ENCODE measurements at regions not wholly inside any gene's neighbourhood (a gene's known extent, or its start where the extent isn't known, plus 50 kb on each side); places are given as distances from the start of the nearest gene placed in this dataset.

DNA sequence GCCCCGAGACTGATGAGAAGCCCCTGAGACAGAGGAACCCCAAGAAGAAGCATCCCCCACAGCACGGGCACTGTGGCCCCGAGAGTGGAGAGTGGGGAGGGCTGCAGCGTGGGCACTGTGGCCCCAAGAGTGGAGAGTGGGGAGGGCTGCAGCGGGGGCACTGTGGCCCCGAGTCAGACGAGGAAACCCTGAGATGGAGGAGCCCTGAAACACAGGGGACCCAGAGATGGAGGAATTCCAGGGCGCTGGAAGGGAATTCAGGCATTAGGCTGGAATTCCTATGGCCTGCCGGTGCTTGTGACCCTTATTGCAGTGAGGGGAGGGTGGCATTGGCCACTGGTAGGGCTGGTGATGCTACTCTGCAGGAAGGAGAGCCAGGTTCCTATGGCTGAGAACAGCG lies 168.6 kb upstream of the SHH start:
- DNase-seq, result no peak

DNA sequence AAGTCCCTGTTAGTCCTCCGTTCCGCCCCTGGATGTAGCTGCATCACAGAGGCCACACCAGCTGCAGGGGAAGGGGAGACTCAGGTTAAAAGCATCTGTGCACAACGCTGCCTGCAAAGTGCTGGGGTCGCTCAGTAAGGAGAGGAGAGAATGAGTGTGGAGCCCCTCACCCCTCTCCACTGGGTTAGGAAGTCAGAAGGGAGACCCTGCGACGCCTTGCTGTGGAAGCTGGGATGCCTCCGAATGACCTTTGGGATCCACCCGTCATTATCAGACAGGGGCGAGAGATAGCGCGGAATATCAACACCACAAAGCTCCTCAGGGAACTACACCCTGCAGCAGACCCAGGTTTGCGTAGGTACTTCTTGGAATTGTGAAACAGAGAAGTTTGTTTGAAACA lies 167.7 kb upstream of the SHH start:
- no peak for DNase-seq

DNA sequence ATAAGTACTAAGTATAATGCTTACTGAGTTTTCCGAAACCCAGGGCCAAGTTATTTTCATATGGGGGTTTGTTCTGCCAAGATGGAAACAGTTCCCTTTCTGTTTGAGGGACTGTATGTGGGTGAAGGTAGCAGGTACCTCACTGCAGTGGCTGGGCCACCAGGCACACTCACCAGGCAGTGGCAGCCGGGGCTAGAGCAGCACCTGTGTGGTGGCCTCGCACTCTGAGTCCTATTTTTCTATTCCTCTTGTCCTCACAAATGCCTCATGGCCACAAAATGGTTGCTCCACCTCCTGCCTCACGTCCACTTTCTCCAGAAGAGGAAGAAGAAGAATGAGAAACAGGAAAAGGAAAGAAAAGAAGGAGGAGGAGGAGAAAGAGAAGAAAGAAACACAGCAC lies 167.3 kb upstream of the SHH start:
- DNase-seq, result no peak

DNA sequence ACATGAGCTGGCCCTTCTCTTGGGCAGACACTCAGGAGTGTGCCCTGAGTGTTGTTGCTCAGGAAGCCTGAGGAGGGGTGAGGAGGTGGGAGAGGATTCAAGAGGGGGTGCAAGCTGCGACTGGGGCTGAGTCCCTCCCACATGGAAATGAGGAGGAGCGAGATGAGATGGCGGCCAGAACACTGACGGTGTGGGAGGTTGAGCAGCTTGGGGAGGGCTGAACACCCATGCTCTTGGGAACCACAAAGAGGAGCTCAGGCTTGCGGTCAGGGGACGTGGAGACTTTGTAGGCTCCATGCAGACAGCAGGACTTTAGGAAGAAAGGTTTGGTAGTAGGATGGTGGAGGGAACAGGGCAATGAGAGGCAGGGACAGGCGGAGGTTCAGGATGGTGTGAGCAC lies 163.2 kb upstream of the SHH start:
- DNase-seq, result no peak

DNA sequence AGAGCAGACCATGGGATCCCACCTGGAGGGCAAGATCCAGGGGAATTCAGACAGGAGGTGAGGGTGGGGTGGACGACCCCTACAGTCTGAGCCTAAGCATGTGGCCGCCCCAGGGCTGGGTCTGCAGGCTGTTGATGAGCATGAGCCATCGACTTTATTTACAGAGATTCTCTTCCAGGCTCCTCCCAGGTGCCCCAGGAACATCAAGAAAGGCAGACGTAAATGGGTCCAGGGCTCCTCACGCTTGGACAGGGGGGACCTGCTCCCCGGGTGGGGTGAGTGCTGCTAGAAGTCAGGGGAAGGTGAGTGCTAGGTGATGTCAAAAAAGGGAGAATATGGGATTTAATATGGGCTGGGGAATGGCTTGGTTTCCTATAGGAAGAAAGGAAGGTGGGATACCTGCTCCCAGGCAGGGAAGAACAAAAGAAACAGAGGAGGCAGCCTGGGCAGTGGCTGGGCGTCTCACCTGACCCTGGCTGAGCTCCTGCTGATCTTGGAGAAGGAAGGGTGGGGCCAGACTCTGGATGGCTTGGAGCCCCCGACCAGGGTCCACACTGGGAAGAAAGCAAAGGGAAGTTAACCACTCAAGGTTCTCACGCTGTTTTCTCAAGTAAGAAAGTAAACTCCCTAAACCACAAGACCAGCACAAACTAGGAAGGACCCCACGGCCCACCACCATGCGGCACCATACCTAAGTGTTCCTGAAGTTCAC lies 162.1 kb upstream of the SHH start:
- DNase-seq, result no peak

DNA sequence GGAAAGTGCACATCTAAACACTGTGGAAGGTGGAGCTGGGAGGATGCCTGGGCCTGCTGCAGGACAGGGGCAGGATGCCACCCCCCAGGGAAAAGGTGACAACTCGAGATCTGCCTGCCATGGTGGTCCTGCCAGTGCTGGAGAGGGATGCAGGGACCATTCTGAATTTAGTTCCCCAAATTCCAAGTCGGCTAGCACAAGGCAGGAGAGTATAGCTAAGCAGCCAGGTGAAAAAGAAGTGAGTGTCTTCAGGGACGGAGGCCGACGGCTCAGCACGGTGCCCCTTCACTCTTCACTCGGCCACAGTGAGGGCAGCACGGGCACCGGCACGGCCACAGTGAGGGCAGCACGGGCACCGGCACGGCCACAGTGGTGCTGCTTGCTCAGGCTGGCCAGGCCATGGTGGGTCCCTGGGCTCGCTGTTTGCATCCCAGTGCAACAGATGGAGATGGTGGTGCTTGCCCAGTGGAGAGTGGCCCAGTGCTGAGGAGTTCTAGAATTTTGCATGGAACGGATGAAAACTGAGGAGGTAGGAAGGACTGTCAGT lies 161.3 kb upstream of the SHH start:
- DNase-seq, result no peak

DNA sequence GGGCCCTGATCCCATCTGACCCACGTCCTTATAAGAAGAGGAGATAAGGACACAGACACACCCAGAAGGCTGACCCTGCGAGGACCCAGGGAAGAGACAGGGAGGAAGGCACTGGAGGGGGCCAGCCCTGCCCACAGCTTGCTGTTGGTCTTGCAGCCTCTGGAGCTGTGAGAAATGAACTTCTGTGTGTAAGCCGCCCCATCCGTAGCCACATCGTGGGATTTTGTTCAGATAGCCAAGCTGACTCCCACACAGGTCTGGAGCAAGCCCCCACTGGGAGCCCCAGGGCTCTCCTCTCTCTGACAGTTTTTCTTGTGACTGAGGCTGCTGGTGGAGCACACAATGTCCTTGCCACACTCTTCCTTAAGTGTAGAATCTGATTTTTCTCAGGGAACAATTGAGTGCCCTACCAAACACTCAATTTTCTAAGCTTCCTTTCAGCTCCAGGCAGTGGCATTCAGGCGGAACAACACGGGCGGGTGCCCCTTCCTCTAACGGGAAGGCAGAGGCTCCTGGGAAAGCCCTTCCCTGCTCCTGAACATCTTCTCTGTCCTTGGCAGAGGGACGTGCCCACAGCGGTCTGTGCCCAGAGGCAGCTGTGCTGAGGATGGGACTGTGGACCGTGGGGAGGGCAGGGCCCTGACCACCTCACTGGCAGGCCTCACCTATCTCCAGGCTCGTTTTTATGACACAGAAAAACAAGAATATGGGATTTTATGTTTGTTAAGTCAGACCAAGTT lies 160.6 kb upstream of the SHH start:
- DNase-seq, result no peak

DNA sequence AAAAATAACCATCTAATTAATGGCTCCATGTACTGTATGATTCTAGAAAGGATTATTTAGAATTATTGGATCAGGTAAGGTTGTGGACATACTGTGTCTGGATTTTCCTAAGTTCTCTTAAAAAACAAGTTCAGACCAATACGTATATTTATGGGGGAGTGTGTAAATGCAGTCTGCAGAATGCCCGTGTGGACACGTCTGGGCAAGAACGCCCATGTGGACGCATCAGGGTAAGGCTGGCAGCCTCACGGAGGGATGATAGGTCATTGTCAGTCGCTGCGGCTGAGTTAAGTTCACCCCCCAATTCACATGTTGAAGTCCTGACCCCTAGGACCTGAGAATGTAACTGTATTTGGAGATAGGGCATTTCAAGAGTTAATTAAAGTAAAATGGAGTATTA lies 160.0 kb upstream of the SHH start:
- DNase-seq, result no peak

DNA sequence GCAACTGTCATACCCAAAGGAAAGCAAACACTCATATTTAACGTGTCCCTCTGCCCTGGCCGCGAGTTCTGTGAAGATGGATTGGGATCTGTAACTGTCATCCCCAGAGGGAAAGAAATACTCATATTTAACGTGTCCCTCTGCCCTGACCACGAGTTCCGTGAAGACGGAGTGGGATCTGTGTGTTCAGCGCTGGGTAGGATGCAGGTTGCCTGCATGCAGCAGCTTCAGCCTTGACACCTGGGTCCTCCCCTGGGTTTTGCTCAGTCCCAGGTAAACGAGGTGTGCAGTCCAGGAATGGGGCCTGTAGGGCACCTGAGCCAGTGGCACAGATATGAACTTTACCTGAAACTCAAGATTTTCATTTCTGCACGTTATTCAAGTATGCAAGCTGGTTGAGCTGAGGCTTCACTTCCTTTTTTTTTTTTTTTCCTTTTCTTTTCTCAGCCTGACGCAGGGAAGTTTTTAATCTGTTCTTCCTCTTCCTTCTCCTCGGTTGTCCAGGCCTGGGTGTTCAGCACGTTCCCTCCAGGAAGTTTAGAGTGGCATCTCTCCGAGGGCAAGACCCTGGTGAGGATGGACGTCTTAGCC lies 159.0 kb upstream of the SHH start:
- DNase-seq, result no peak

DNA sequence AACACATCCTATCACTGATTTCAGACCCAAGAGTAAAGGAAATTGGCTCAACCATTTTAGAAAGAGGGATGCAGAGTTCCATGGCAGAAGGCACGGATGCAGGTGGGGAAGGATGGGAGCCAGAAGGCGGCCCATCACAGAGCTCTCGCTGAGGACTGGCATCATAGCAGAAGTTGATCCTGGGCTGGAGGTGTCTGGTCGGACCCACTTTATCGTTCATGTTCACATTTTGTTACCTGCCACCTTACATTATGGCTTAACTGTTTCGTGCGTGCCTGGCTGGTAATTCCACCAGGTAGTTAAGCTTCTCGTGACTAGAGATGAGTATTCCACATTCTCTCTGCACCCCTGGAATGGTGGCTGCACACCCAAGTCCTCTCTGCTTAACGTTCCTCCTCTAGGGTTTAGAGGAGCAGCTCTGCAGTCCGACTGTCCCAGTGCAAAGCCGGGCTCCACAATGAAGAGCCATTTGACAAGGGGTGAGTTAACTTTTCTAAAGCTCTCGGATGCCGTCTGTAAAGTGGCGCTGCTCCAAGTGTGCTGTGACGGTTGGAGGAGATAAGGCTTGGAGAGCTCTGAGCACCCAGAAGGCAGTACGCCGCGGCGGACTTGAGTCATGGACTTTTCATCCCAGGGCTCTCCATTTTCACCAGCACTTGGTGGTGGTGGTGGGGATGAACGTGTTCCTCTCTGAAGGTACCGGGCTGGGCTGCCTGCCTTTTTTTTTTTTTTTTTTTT lies 157.1 kb upstream of the SHH start:
- no peak for DNase-seq

DNA sequence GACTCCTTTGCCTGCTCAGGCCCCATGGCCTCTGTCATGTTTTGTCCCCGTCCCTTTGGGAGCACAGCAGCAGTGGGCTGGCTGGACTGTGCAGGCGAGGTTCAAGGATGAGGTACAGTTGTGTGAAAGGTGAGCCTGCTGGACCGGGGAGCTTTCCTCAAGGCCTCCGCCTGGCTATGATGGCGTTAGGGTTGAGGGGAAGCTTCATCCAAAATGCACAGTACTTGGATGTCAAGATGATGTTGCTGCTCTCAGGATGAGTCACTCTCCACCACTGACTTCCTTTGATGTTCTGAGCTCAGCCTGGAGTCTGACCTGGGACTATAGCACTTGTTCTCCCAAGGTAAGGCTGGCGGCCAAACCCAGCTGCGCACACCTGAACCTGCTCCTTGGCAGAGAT lies 152.7 kb upstream of the SHH start:
- no peak for DNase-seq

DNA sequence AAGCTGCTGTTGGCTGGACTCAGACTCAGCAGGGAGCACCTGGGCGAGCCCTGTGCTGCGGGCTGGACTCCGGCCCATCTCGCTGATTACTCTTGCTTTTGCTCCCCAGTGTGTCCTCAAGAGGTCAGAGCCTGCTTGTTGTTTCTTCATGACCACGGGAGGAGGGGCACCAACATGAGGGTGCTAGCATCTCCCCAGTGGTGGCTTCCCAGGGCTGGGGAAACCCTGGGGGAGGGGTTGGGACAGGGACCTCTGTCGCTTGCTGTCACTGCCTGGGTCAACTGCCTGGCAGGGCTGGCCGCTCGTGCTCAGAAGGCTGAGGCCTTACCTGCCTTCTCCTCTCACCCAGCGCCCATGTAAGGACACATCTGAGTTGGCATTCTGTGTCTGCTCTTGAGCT lies 152.3 kb upstream of the SHH start:
- DNase-seq, result no peak

DNA sequence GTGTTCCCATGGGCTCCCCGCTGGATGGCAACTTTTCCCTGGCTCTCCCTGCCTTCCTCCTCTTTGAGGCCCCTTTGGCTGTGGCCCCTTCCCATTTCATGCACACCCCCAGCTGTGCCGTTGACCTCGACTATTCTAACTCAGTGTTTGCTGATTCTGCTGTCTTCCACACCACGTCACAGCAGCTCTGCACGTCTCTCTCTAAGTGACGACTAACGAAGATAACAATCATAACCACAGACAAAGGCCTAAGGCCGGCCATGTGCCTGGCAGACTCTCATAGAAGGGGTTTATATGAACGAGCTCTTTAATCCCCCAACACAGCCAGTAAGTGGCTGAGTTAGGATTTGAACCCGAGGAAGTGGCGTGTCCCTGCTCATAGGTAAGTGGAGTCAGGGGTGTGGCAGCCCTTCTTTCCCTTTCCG lies 151.5 kb upstream of the SHH start:
- DNase-seq, result no peak

DNA sequence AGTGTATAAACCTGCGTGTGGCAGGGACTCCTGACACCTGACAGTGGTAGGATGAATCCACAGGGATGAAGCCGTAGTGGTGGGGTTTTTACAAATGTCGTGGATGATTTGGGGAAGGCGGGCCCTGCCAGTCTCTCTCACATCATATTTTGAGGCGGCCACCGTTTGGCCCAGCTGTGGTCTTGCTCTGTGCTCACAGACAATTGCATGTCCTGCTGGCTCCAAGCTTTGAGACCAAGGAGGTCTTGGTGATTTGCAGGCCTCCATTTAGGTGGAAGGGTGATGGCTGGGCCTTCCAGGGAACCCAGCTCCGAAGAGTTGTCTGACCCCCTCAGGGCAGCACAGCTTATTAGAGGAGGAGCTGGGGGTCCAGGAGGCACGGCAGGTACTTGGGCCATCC lies 151.1 kb upstream of the SHH start:
- no peak for DNase-seq

DNA sequence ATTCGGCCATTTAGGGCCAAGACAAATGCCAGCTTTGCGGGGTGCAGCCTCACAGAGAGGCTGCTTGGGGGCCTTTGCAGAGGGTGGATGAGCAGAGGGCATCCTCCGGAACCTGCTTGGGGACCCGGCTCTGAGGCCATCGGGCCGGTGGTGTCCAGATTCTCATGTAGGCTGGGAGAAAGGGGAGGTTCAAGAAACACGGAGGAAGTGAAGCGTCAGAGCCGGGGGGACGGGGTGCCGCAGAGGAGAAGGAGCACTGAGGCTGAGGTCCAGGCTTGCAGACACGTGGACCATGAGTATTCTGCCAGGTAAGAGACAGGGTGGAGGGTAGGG lies 150.7 kb upstream of the SHH start:
- no peak for DNase-seq

DNA sequence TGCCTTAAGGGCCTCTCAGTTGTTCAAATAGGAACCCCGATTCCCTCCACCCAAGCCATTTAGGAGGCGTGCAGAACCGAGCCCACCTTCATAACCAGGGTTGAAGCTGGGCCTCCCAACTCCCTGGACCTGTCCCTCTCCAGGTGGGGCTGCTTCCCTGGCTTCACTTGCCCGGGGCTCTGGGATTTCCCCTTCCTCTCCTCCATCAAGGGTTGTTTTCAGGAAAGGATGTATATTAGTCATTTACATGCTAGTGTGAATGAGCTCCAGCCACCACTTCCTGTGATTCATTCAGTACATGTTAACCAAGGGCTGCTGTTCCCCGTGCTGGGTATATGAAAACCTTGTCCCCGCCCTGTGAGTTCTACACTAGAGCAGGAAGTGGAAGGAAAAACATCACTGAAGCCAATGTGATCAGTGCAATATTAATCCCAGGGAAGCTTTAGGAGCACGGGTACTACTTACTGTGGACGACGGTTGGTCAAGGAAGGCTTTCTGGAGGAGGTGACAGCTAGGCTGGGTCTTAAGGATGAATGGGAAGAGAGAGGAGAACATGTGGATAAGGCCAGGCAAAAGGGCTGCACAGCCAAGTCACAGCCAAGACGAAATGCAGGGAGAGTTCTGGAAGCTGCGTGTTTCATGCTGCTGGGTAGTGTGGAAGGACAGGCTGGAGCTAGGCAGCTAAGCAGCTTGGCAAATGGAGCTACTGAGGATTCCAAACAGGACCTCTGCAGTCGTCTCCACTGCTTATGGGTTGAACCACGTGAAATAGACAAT lies 150.1 kb upstream of the SHH start:
- DNase-seq, result no peak

DNA sequence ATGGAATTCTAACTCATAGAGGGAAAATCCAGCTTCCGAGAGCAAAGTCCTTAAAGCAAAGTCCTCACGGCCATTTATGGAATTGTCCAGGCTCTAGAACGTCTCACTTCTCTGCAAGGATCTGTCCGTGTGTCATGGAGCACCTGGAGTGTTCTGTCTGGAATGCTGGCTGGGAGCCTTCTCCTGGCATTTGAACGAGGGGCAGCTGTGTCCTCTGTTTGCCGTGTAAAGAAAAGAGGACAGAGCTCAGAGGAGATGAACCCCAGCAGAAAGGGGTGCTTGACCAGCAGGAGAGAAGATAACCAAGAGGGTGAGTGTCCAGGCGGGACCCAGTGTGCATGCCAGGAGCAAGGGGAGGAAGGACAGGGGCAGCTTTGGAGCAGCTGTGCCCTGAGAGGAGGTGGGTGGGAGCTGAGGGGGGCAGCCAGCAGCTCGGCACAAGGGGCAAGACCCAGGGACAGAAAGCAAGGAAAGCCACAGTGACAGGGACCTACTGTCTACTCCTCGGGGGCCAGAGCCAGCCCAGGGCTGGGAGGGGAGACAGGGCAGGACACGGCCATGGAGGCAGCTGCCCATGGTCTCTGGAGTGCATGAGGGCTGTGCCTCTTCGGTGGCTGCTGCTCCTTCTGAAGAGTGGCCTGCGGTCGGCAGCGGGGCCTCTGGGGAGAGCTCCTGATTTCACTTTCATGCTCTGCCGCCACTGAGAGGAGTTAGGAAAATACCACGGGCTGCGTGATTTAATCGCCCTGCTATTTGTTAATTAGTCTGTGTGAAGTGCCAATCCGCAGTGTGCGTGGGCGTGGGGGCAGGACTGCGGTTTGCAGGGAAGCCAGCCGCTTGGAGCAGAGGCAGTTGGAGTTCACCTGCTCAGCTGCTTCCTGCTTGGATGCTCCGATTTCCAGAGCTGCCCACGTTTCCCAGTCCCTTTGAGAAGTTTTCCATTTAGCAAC lies 149.3 kb upstream of the SHH start:
- no peak for DNase-seq

DNA sequence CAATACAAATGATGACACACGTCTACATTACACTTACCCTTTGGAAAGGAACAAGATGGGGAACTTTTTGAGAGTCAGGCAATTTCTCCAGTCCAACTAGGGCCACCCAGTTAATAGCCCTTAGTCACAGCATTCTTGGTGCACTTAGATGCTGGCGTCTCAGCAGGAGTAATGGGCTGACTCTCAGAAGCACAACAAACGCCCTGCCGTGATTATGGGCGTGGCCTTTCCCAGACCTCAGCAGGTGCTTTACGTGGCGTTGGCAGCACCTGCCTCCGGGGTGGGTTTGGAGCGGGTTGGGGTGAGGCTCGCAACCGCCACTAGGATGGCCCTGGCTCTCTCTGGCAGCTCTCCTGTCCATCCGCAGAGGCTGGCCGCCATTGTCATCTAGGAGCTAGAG lies 147.6 kb upstream of the SHH start:
- no peak for DNase-seq

DNA sequence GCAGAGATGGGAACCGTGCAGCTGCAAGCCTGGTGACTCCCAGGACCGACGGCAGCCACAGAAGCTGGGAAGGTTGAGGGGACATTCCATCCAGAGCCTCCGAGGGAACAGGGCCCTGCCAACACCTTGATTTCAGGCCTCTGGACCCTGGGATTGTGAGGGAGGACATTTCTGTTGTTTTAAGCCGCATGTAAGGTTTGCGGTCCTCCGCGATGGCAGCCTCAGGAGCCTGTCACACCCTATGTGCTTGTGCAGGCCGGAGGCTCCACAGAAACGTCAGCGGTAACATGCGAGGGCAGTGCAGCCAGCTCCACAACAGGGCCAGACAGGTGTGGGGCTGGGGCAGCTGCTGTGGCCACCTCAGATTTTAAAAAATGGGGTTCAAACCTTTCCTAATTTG lies 144.7 kb upstream of the SHH start:
- no peak for DNase-seq

DNA sequence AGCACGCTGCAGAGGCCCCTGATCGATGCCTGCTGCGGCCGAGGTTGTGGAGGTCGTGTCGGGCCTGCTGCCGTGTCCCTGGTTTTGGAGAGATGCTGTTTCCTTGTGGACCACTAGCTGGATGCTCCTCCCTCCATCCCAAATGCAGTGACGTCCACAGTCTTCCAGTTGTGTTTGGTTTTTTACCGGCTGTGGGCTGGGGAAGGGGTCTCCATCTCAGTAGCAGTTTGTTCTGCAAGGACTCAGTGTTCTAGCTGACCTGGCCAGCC lies 143.0 kb upstream of the SHH start:
- DNase-seq, result no peak

DNA sequence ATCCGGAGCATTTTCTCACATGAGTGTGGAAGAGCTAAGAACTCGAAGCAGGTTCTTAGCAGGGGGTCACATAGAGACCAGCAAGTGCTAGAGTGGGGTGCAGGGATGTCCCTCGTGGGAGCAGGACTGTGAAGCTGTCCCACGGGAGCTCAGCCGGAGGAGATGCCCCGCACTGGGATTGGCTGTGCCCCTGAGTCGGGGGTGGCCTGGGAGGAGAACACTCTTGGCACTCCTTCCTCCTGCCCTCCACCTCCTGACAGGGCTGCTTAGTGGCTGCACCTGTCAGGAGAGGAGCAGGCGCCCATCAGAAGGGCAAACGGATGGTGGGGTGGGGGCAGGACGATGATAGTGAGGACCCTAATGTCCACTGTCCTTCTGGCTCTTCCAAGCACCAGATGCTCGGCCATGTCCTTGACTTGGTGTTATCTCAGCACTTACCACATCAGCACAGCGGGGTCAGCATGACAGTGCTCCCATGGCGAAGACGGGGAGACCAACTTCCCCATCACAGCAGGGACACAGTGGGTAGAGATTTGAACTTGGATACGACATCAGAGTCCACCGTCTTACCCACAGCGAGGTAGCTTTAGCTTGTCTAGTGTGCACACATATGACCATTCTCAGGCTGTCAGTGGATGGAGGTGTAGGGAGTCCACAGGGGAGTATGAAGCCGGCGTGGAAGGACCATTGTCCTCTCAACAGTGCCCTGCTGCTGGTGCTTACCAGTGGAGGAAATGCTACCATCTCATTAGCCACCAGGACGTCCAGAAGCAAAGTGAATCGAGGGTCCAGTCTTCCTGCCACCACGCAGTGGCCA lies 142.5 kb upstream of the SHH start:
- DNase-seq, result no peak

Measured in NCI-H446 (cell line).